K562 (cell line): ENCODE measurements at regions not wholly inside any gene's neighbourhood (a gene's known extent, or its start where the extent isn't known, plus 50 kb on each side); places are given as distances from the start of the nearest gene placed in this dataset.

Source experiments
- ATF1 ChIP-seq, 2 experiments: fragments of 450-650 bp in 1 of 2; IDR thresholded peaks; 2 replicates each; pipeline ENCODE4 v1.6.1; 2016; ENCODE audit warnings: missing compliant biosample characterization in 1 of 2, missing genetic modification characterization in 1 of 2
- BHLHE40 ChIP-seq: IDR thresholded peaks from 2 replicates; pipeline ENCODE4 v1.6.1; 2011; ENCODE audit warnings: low read length, improper control_type of control experiment
- FOSL1 ChIP-seq: fragments of 200-800 bp; sonication (Bioruptor generic); conservative IDR thresholded peaks from 2 replicates; pipeline ENCODE4 v1.6.1; 2016; ENCODE audit warnings: missing genetic modification characterization, missing compliant biosample characterization
- HCFC1 ChIP-seq: IDR thresholded peaks from 2 replicates; pipeline ENCODE4 v1.6.1; 2012; ENCODE audit warnings: low read depth, low read length, improper control_type of control experiment
- HDAC6 ChIP-seq: IDR thresholded peaks from 2 replicates; pipeline ENCODE4 v1.6.1; 2012; ENCODE audit warnings: low read depth, mild to moderate bottlenecking, control low read depth, inconsistent platforms, low read length, moderate library complexity
- HDGF ChIP-seq: fragments of 450-650 bp; IDR thresholded peaks from 2 replicates; pipeline ENCODE4 v1.6.1; 2016
- MAZ ChIP-seq, 2 experiments: fragments of 450-650 bp in 1 of 2; sonication (generic) in 1 of 2; formaldehyde crosslinking; IDR thresholded peaks in 1 of 2; conservative IDR thresholded peaks in 1 of 2; 2 replicates each; pipeline versions ENCODE4 v1.4.0 to v1.5.0; 2020; ENCODE audit warnings: mild to moderate bottlenecking in 1 of 2, missing genetic modification reagents in 1 of 2
- MEF2D ChIP-seq: conservative IDR thresholded peaks from 2 replicates; pipeline ENCODE4 v1.6.1; 2016; ENCODE audit warnings: low read depth, missing genetic modification characterization, missing compliant biosample characterization
- MXI1 ChIP-seq: IDR thresholded peaks from 2 replicates; pipeline ENCODE4 v1.6.1; 2011; ENCODE audit warnings: low read depth, mild to moderate bottlenecking, improper control_type of control experiment, low read length
- NEUROD1 ChIP-seq: fragments of 150-350 bp; IDR thresholded peaks from 2 replicates; pipeline ENCODE4 v1.6.1; 2014; ENCODE audit warnings: borderline replicate concordance, low read length, low read depth; ENCODE audit not compliant: partially characterized antibody
- POLR2A ChIP-seq: fragments of 450-650 bp; conservative IDR thresholded peaks from 2 replicates; pipeline ENCODE4 v1.6.1; 2016
- POLR3A ChIP-seq: IDR thresholded peaks from 2 replicates; pipeline ENCODE4 v1.6.1; 2011; ENCODE audit warnings: borderline replicate concordance, mild to moderate bottlenecking, moderate library complexity; ENCODE audit not compliant: insufficient read length, insufficient read depth; ENCODE audit errors: extremely low read depth
- TF ChIP-seq, protein P1 (sequence below), 3 experiments: IDR thresholded peaks in 2 of 3; conservative IDR thresholded peaks in 1 of 3; 2 replicates each; pipeline ENCODE4 v1.5.1; 2011 to 2012; ENCODE audit warnings: low read length in 3 of 3, mild to moderate bottlenecking in 3 of 3, control low read depth in 2 of 3, improper control_type of control experiment in 1 of 3, inconsistent platforms in 1 of 3, low read depth in 1 of 3, mixed read lengths in 1 of 3, moderate library complexity in 1 of 3; ENCODE audit not compliant: insufficient read depth in 2 of 3
- TF ChIP-seq, protein P2 (sequence below): fragments of 450-650 bp; IDR thresholded peaks from 2 replicates; pipeline ENCODE4 v1.6.1; 2016; ENCODE audit warnings: mild to moderate bottlenecking

DNA sequence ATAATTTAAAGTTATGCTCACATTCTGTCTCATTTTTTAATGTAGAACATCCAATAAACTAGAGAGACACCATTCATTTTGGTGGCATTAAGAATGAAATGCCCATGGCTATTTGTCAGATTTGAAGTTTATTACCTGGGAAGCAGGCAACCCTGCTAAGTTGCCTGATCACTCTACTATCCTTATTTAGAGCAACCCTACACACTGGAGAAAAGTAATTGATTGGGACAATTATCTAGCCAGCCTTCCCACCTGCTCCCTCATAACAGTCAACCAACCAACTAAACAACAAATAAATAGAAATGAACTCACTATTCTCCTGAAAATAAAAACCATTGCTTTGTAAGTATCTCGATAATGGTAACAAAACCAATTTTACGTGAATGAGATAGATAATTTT is 1129.0 kb upstream of the TENM4 start:
- no peak for TF ChIP-seq ATF1 (CRISPR knock-in tag; IDR thresholded peaks at IDR 0.05)
- no peak for TF ChIP-seq ATF1 (tag; IDR thresholded peaks at IDR 0.05)
- no peak for TF ChIP-seq BHLHE40
- TF ChIP-seq, protein P1, sequence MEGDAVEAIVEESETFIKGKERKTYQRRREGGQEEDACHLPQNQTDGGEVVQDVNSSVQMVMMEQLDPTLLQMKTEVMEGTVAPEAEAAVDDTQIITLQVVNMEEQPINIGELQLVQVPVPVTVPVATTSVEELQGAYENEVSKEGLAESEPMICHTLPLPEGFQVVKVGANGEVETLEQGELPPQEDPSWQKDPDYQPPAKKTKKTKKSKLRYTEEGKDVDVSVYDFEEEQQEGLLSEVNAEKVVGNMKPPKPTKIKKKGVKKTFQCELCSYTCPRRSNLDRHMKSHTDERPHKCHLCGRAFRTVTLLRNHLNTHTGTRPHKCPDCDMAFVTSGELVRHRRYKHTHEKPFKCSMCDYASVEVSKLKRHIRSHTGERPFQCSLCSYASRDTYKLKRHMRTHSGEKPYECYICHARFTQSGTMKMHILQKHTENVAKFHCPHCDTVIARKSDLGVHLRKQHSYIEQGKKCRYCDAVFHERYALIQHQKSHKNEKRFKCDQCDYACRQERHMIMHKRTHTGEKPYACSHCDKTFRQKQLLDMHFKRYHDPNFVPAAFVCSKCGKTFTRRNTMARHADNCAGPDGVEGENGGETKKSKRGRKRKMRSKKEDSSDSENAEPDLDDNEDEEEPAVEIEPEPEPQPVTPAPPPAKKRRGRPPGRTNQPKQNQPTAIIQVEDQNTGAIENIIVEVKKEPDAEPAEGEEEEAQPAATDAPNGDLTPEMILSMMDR (IDR thresholded peaks at IDR 0.05 in 2 of 3, conservative IDR thresholded peaks at IDR 0.05 in 1 of 3; ENCODE audit: insufficient read depth in 2 of 3, low read depth in 1 of 3, low read length in 3 of 3) = no peak
- no peak for TF ChIP-seq POLR3A
- no peak for TF ChIP-seq FOSL1 (tag)
- no peak for TF ChIP-seq NEUROD1
- TF ChIP-seq, protein P2, sequence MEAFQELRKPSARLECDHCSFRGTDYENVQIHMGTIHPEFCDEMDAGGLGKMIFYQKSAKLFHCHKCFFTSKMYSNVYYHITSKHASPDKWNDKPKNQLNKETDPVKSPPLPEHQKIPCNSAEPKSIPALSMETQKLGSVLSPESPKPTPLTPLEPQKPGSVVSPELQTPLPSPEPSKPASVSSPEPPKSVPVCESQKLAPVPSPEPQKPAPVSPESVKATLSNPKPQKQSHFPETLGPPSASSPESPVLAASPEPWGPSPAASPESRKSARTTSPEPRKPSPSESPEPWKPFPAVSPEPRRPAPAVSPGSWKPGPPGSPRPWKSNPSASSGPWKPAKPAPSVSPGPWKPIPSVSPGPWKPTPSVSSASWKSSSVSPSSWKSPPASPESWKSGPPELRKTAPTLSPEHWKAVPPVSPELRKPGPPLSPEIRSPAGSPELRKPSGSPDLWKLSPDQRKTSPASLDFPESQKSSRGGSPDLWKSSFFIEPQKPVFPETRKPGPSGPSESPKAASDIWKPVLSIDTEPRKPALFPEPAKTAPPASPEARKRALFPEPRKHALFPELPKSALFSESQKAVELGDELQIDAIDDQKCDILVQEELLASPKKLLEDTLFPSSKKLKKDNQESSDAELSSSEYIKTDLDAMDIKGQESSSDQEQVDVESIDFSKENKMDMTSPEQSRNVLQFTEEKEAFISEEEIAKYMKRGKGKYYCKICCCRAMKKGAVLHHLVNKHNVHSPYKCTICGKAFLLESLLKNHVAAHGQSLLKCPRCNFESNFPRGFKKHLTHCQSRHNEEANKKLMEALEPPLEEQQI = no peak
- TF ChIP-seq HCFC1 = no peak
- no peak for TF ChIP-seq HDAC6
- no peak for TF ChIP-seq MAZ (CRISPR knock-in tag; conservative IDR thresholded peaks at IDR 0.05 in 1 of 2, IDR thresholded peaks at IDR 0.05 in 1 of 2)
- no peak for TF ChIP-seq HDGF
- no peak for TF ChIP-seq MEF2D
- TF ChIP-seq POLR2A = no peak
- TF ChIP-seq MXI1 = no peak
